DOHH2 (cell line): ENCODE measurements at regions not wholly inside any gene's neighbourhood (a gene's known extent, or its start where the extent isn't known, plus 50 kb on each side); places are given as distances from the start of the nearest gene placed in this dataset.

Source experiments
- H3F3A ChIP-seq: fragments of 200-600 bp; sonication (generic), shearing (Covaris generic); 2 replicates; pipeline ENCODE4 v1.6.0; 2016; ENCODE audit warnings: antibody characterized with exemption, mild to moderate bottlenecking; ENCODE audit not compliant: control insufficient read depth, insufficient read depth
- H3K27ac ChIP-seq: fragments of 200-600 bp; sonication (generic); 2 replicates; pipeline ENCODE4 v1.5.1; 2014; ENCODE audit warnings: low read depth, mild to moderate bottlenecking, low read length, moderate library complexity
- H3K27me3 ChIP-seq: fragments of 200-600 bp; sonication (generic); 2 replicates; pipeline ENCODE4 v1.6.1; 2014; ENCODE audit warnings: mild to moderate bottlenecking, low read length, mixed read lengths; ENCODE audit not compliant: control insufficient read depth
- H3K36me3 ChIP-seq: fragments of 200-600 bp; sonication (generic); 2 replicates; pipeline ENCODE4 v1.6.1; 2014; ENCODE audit warnings: mild to moderate bottlenecking, low read length, moderate library complexity, mixed read lengths; ENCODE audit not compliant: control insufficient read depth
- H3K4me1 ChIP-seq: fragments of 200-600 bp; sonication (generic); 2 replicates; pipeline ENCODE4 v1.6.1; 2014; ENCODE audit warnings: mild to moderate bottlenecking, low read length, mixed read lengths; ENCODE audit not compliant: control insufficient read depth
- H3K4me2 ChIP-seq: fragments of 200-600 bp; sonication (generic); 2 replicates; pipeline ENCODE4 v1.6.0; 2014; ENCODE audit warnings: mild to moderate bottlenecking, low read length, moderate library complexity
- H3K4me3 ChIP-seq: fragments of 200-600 bp; sonication (generic); 2 replicates; pipeline ENCODE4 v1.5.1; 2014; ENCODE audit warnings: mild to moderate bottlenecking, low read length, mixed read lengths
- H3K79me2 ChIP-seq: fragments of 200-600 bp; sonication (generic); 2 replicates; pipeline ENCODE4 v1.6.1; 2014; ENCODE audit warnings: mild to moderate bottlenecking, low read length, mixed read lengths; ENCODE audit not compliant: control insufficient read depth
- H3K9me2 ChIP-seq: fragments of 200-600 bp; sonication (generic); replicated peaks from 2 replicates; pipeline ENCODE4 v1.6.1; 2014; ENCODE audit warnings: mild to moderate bottlenecking, low read length, mixed read lengths; ENCODE audit not compliant: control insufficient read depth
- H3K9me3 ChIP-seq: fragments of 200-600 bp; sonication (generic); 2 replicates; pipeline ENCODE4 v1.6.1; 2014; ENCODE audit warnings: antibody characterized with exemption, low read length, mixed read lengths; ENCODE audit not compliant: control insufficient read depth, insufficient read depth
- H4K20me1 ChIP-seq: fragments of 200-600 bp; sonication (generic); 2 replicates; pipeline ENCODE4 v1.6.0; 2014; ENCODE audit warnings: low read depth, mild to moderate bottlenecking, antibody characterized with exemption, low read length, moderate library complexity; ENCODE audit not compliant: control insufficient read depth, insufficient read depth
- CTCF ChIP-seq: fragments of 200-600 bp; sonication (generic); IDR thresholded peaks from one replicate; pipeline ENCODE4 v1.5.1; 2014; ENCODE audit warnings: antibody characterized with exemption, mild to moderate bottlenecking, low read depth, low read length; ENCODE audit not compliant: poor library complexity, severe bottlenecking
- EZH2phosphoT487 ChIP-seq: fragments of 200-600 bp; sonication (generic); IDR thresholded peaks from 2 replicates; pipeline ENCODE4 v1.6.1; 2017; ENCODE audit warnings: borderline replicate concordance, mild to moderate bottlenecking, antibody characterized with exemption, low read length, moderate library complexity, mixed read lengths

GRCh38 chr6:113359155-113360140 is 497.7 kb upstream of the MARCKS start:
- H3K36me3 ChIP-seq, result no peaks in the 10 kb centered on the region
- H3K4me2 ChIP-seq, result no peak overlapping the region
- no peaks in the 10 kb centered on the region; the same call in 1 of the 2 replicates for H3K27me3 ChIP-seq
- H4K20me1 ChIP-seq, result no peaks in the 10 kb centered on the region
- H3K79me2 ChIP-seq, result no peaks in the 10 kb centered on the region
- H3K4me3 ChIP-seq, result no peak overlapping the region
- no peaks in the 10 kb centered on the region for H3K9me3 ChIP-seq
- no peak overlapping the region for H3K27ac ChIP-seq
- H3K4me1 ChIP-seq, result no peaks in the 10 kb centered on the region
- no peaks in the 10 kb centered on the region for H3F3A ChIP-seq
- TF ChIP-seq CTCF (no peak), EZH2phosphoT487 (no peak)
- H3K9me2 ChIP-seq, result no peaks in the 10 kb centered on the region

- Histone ChIP-seq H4K20me1 (no peaks in the 10 kb centered on the region), H3K4me2 (no peak overlapping the region), H3K27me3 (no peaks in the 10 kb centered on the region; the same call in 1 of the 2 replicates), H3K9me2 (no peaks in the 10 kb centered on the region), H3K4me1 (no peaks in the 10 kb centered on the region), H3K4me3 (no peak overlapping the region), H3K27ac (no peak overlapping the region), H3F3A (no peaks in the 10 kb centered on the region), H3K36me3 (no peaks in the 10 kb centered on the region), H3K79me2 (no peaks in the 10 kb centered on the region), H3K9me3 (no peaks in the 10 kb centered on the region)
- TF ChIP-seq EZH2phosphoT487 (no peak), CTCF (no peak)
Observed at GRCh38 chr6:113361014-113361645, 496.0 kb upstream of the MARCKS start.

DNA sequence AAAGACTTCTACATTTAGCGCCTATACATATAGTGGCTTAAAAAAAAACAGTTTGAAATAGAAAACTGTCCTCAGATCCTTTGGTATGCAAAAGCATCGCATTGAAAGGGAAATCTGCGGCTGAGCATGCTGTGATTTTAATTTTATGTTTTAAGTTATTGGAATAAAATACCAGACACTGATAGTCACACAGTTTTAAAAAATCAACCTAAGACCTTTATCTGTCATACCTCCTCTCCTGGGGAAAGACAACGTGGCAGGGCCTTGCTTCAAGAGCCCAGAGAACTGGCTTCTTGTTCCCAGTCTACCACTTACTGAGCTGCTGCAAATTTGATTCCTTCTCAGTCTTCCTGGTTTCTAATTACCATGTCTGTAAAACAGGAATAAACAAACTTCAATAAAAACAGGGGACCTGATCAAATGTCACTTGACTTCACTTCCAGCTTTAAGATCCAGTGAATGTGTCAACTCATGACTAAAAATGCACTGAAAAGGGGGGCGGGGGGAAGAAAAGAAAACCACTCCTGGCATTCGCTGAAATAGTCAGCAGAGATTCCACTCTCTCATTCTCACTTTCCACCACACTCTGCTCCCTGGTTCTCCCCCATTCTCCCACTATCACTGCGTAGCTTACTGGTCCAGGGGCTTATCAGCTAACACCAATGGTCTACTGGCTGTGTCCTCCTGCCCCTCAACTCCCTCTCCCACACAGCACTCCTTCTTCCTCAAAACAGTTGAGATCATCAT is 494.7 kb upstream of the MARCKS start:
- Histone ChIP-seq H3K36me3 (no peaks in the 10 kb centered on the region), H3F3A (no peaks in the 10 kb centered on the region), H3K27ac (no peak overlapping the region), H3K4me1 (no peaks in the 10 kb centered on the region), H3K4me3 (no peak overlapping the region), H3K4me2 (no peak overlapping the region), H3K27me3 (no peaks in the 10 kb centered on the region), H4K20me1 (no peaks in the 10 kb centered on the region), H3K9me3 (no peaks in the 10 kb centered on the region), H3K79me2 (no peaks in the 10 kb centered on the region), H3K9me2 (no peaks in the 10 kb centered on the region)
- TF ChIP-seq EZH2phosphoT487 (no peak), CTCF (no peak)
